ENCODE measurements at regions not wholly inside any gene's neighbourhood (a gene's known extent, or its start where the extent isn't known, plus 50 kb on each side); places are given as distances from the start of the nearest gene placed in this dataset.

GRCh38 chr16:85495259-85495658 is 117.9 kb upstream of the GSE1 start:
- Histone ChIP-seq H3K9ac (no peak overlapping the region), H3K4me1 (ENCODE audit: low read depth, poor library complexity, severe bottlenecking) (peaks cover 11% of the 10 kb centered on the region), H3K79me2 (ENCODE audit: insufficient read depth, low read depth) (no peaks in the 10 kb centered on the region), H3K27ac (no peak overlapping the region), H3K27me3 (ENCODE audit: insufficient read depth, low read depth) (peaks cover 64% of the 10 kb centered on the region), H4K20me1 (ENCODE audit: insufficient read depth) (no peaks in the 10 kb centered on the region), H2AFZ (ENCODE audit: low read depth) (no peak overlapping the region), H3K4me2 (no peak overlapping the region), H3K36me3 (ENCODE audit: insufficient read depth) (no peaks in the 10 kb centered on the region), H3K4me3 (IDR thresholded peaks at IDR 0.05; ENCODE audit: insufficient read depth, low read depth, low read length) (no peak overlapping the region)
- TF ChIP-seq CTCF (conservative IDR thresholded peaks at IDR 0.05; ENCODE audit: low read depth, low read length) = no peak

GRCh38 chr16:85495823-85496538 is 117.1 kb upstream of the GSE1 start:
- H3K27me3 ChIP-seq (ENCODE audit: insufficient read depth, low read depth) = peaks cover 65% of the 10 kb centered on the region
- no peaks in the 10 kb centered on the region for H3K79me2 ChIP-seq (ENCODE audit: insufficient read depth, low read depth)
- H3K4me3 ChIP-seq (IDR thresholded peaks at IDR 0.05; ENCODE audit: insufficient read depth, low read depth, low read length) = no peak overlapping the region
- H3K4me2 ChIP-seq = no peak overlapping the region
- no peaks in the 10 kb centered on the region for H4K20me1 ChIP-seq (ENCODE audit: insufficient read depth)
- H3K4me1 ChIP-seq (ENCODE audit: low read depth, poor library complexity, severe bottlenecking) = peaks cover 11% of the 10 kb centered on the region
- H3K27ac ChIP-seq = no peak overlapping the region
- H3K9ac ChIP-seq = no peak overlapping the region
- TF ChIP-seq CTCF (conservative IDR thresholded peaks at IDR 0.05; ENCODE audit: low read depth, low read length) = no peak
- H2AFZ ChIP-seq (ENCODE audit: low read depth) = no peak overlapping the region
- H3K36me3 ChIP-seq (ENCODE audit: insufficient read depth) = no peaks in the 10 kb centered on the region

- no peaks in the 10 kb centered on the region for H3K79me2 ChIP-seq (ENCODE audit: insufficient read depth, low read depth)
- H3K4me3 ChIP-seq (IDR thresholded peaks at IDR 0.05; ENCODE audit: insufficient read depth, low read depth, low read length) = no peak overlapping the region
- peaks cover 11% of the 10 kb centered on the region for H3K4me1 ChIP-seq (ENCODE audit: low read depth, poor library complexity, severe bottlenecking)
Measured at GRCh38 chr16:85497622-85498314, 115.4 kb upstream of the GSE1 start.

GRCh38 chr16:85498607-85499006 is 114.5 kb upstream of the GSE1 start:
- Histone ChIP-seq H3K79me2 (ENCODE audit: insufficient read depth, low read depth) (no peaks in the 10 kb centered on the region), H3K27ac (no peak overlapping the region), H4K20me1 (ENCODE audit: insufficient read depth) (no peaks in the 10 kb centered on the region), H2AFZ (ENCODE audit: low read depth) (no peak overlapping the region), H3K4me1 (ENCODE audit: low read depth, poor library complexity, severe bottlenecking) (peaks cover 11% of the 10 kb centered on the region), H3K9ac (no peak overlapping the region), H3K36me3 (ENCODE audit: insufficient read depth) (no peaks in the 10 kb centered on the region), H3K4me2 (no peak overlapping the region; the same call in 1 of the 2 replicates), H3K4me3 (IDR thresholded peaks at IDR 0.05; ENCODE audit: insufficient read depth, low read depth, low read length) (no peak overlapping the region), H3K27me3 (ENCODE audit: insufficient read depth, low read depth) (peaks cover 75% of the 10 kb centered on the region)
- no peak for TF ChIP-seq CTCF (conservative IDR thresholded peaks at IDR 0.05; ENCODE audit: low read depth, low read length)

More at GRCh38 chr16:85497622-85498314, 115.4 kb upstream of the GSE1 start:
- Histone ChIP-seq H2AFZ (ENCODE audit: low read depth) (no peak overlapping the region), H3K27ac (no peak overlapping the region), H4K20me1 (ENCODE audit: insufficient read depth) (no peaks in the 10 kb centered on the region), H3K27me3 (ENCODE audit: insufficient read depth, low read depth) (peaks cover 74% of the 10 kb centered on the region), H3K9ac (no peak overlapping the region), H3K4me2 (no peak overlapping the region), H3K36me3 (ENCODE audit: insufficient read depth) (no peaks in the 10 kb centered on the region)
- TF ChIP-seq CTCF (conservative IDR thresholded peaks at IDR 0.05; ENCODE audit: low read depth, low read length) = no peak

All from KMS-11 (cell line).